ENCODE measurements at regions not wholly inside any gene's neighbourhood (a gene's known extent, or its start where the extent isn't known, plus 50 kb on each side); places are given as distances from the start of the nearest gene placed in this dataset.

- CTCF ChIA-PET = interaction anchor here (1.1 kb wide), 1 partner anchor 379 kb away, joined by 3 read pairs; no protein-coding TSS in a partner anchor
- no peak for TF ChIP-seq CTCF (IDR thresholded peaks at IDR 0.05; ENCODE audit: insufficient read depth, low read depth, low read length)
- no peak for DNase-seq (ENCODE audit: low read depth)
- POLR2A ChIA-PET = interaction anchor here (1.0 kb wide), 1 partner anchor 12 kb away, joined by 4 read pairs; no protein-coding TSS in a partner anchor
- no peak overlapping the region for H3K4me3 ChIP-seq (ENCODE audit: low read depth, low read length)
- H3K27me3 ChIP-seq (ENCODE audit: control insufficient read depth, insufficient read depth, low read length) = 0 out of 2 replicates have a peak, but pooled peaks cover 2% of the 10 kb centered on the region
- H3K36me3 ChIP-seq (ENCODE audit: control insufficient read depth, insufficient read depth, low read length) = no peaks in the 10 kb centered on the region
Observed at GRCh38 chr12:105756961-105757360, 381.8 kb downstream of the NUAK1 start.

GRCh38 chr12:105759149-105759548 lies 379.6 kb downstream of the NUAK1 start:
- no peak for DNase-seq (ENCODE audit: low read depth)
- TF ChIP-seq CTCF (IDR thresholded peaks at IDR 0.05; ENCODE audit: insufficient read depth, low read depth, low read length) = no peak
- CTCF ChIA-PET = interaction anchor here (1.0 to 2.7 kb wide), 2 partner anchors 10 to 339 kb away, joined by 3 to 6 read pairs; no protein-coding TSS in a partner anchor

GRCh38 chr12:105761075-105761474 lies 377.7 kb downstream of the NUAK1 start:
- H3K36me3 ChIP-seq (ENCODE audit: control insufficient read depth, insufficient read depth, low read length) = no peaks in the 10 kb centered on the region
- POLR2A ChIA-PET = no interaction called here
- no peak for TF ChIP-seq CTCF (IDR thresholded peaks at IDR 0.05; ENCODE audit: insufficient read depth, low read depth, low read length)
- no peak for DNase-seq (ENCODE audit: low read depth)
- H3K27me3 ChIP-seq (ENCODE audit: control insufficient read depth, insufficient read depth, low read length) = no peaks in the 10 kb centered on the region
- CTCF ChIA-PET = interaction anchor here (2.7 kb wide), 1 partner anchor 8 kb away, joined by 6 read pairs; no protein-coding TSS in a partner anchor
- H3K4me3 ChIP-seq (ENCODE audit: low read depth, low read length) = no peak overlapping the region

More at GRCh38 chr12:105759149-105759548, 379.6 kb downstream of the NUAK1 start:
- no peak overlapping the region for H3K4me3 ChIP-seq (ENCODE audit: low read depth, low read length)
- H3K36me3 ChIP-seq (ENCODE audit: control insufficient read depth, insufficient read depth, low read length) = no peaks in the 10 kb centered on the region
- H3K27me3 ChIP-seq (ENCODE audit: control insufficient read depth, insufficient read depth, low read length) = no peaks in the 10 kb centered on the region
- POLR2A ChIA-PET = no interaction called here

- DNase-seq (ENCODE audit: low read depth) = no peak
- Histone ChIP-seq H3K4me3 (ENCODE audit: low read depth, low read length) (no peak overlapping the region), H3K36me3 (ENCODE audit: control insufficient read depth, insufficient read depth, low read length) (no peaks in the 10 kb centered on the region), H3K27me3 (ENCODE audit: control insufficient read depth, insufficient read depth, low read length) (no peaks in the 10 kb centered on the region)
- ChIA-PET CTCF (interaction anchor here (2.1 to 2.4 kb wide), 2 partner anchors 11 to 16 kb away, joined by 5 to 6 read pairs; no protein-coding TSS in a partner anchor), POLR2A (no interaction called here)
- no peak for TF ChIP-seq CTCF (IDR thresholded peaks at IDR 0.05; ENCODE audit: insufficient read depth, low read depth, low read length)
Observed at GRCh38 chr12:105764216-105764835, 374.4 kb downstream of the NUAK1 start.

GRCh38 chr12:105765053-105766014 lies 373.4 kb downstream of the NUAK1 start:
- Histone ChIP-seq H3K27me3 (ENCODE audit: control insufficient read depth, insufficient read depth, low read length) (no peaks in the 10 kb centered on the region), H3K36me3 (ENCODE audit: control insufficient read depth, insufficient read depth, low read length) (no peaks in the 10 kb centered on the region), H3K4me3 (ENCODE audit: low read depth, low read length) (no peak overlapping the region)
- ChIA-PET POLR2A (no interaction called here), CTCF (interaction anchor here (2.1 to 2.4 kb wide), 2 partner anchors 10 to 17 kb away, joined by 5 to 6 read pairs; no protein-coding TSS in a partner anchor)
- no peak for DNase-seq (ENCODE audit: low read depth)
- no peak for TF ChIP-seq CTCF (IDR thresholded peaks at IDR 0.05; ENCODE audit: insufficient read depth, low read depth, low read length)
